OCI-LY7 (cell line): ENCODE measurements at regions not wholly inside any gene's neighbourhood (a gene's known extent, or its start where the extent isn't known, plus 50 kb on each side); places are given as distances from the start of the nearest gene placed in this dataset.

Experiments
- CTCF ChIP-seq: fragments of 200-600 bp; sonication (generic); conservative IDR thresholded peaks from 2 replicates; pipeline ENCODE4 v1.5.1; 2014; ENCODE audit warnings: mild to moderate bottlenecking, antibody characterized with exemption, low read length, moderate library complexity, mixed read lengths
- EZH2phosphoT487 ChIP-seq: fragments of 200-600 bp; sonication (generic); IDR thresholded peaks from 2 replicates; pipeline ENCODE4 v1.6.1; 2018; ENCODE audit warnings: low read depth, borderline replicate concordance, mild to moderate bottlenecking, mixed run types, antibody characterized with exemption, low read length, moderate library complexity, mixed read lengths

- TF ChIP-seq EZH2phosphoT487 (no peak), CTCF (no peak)
These were observed 292.9 kb downstream of the FZD1 start for GRCh38 chr7:91556956-91557650.
